ENCODE measurements at regions not wholly inside any gene's neighbourhood (a gene's known extent, or its start where the extent isn't known, plus 50 kb on each side); places are given as distances from the start of the nearest gene placed in this dataset.

GRCh38 chr6:104143757-104144156 is 716.0 kb downstream of the HACE1 start:
- no peak overlapping the region for H3K4me3 ChIP-seq (ENCODE audit: low read depth, low read length)
- DNase-seq (ENCODE audit: low read depth) = no peak
- no peak for TF ChIP-seq CTCF (IDR thresholded peaks at IDR 0.05; ENCODE audit: insufficient read depth, low read length)

- no peak for TF ChIP-seq CTCF (IDR thresholded peaks at IDR 0.05; ENCODE audit: insufficient read depth, low read length)
- no peak overlapping the region for H3K4me3 ChIP-seq (ENCODE audit: low read depth, low read length)
- no peak for DNase-seq (ENCODE audit: low read depth)
Observed at GRCh38 chr6:104134876-104135275, 724.8 kb downstream of the HACE1 start.

- DNase-seq (ENCODE audit: low read depth) = no peak
- no peak overlapping the region for H3K4me3 ChIP-seq (ENCODE audit: low read depth, low read length)
- TF ChIP-seq CTCF (IDR thresholded peaks at IDR 0.05; ENCODE audit: insufficient read depth, low read length) = no peak
Observed at GRCh38 chr6:104130343-104130742, 729.4 kb downstream of the HACE1 start.

- no peak for DNase-seq (ENCODE audit: low read depth)
- H3K4me3 ChIP-seq (ENCODE audit: low read depth, low read length) = no peak overlapping the region
- no peak for TF ChIP-seq CTCF (IDR thresholded peaks at IDR 0.05; ENCODE audit: insufficient read depth, low read length)
Observed at GRCh38 chr6:104126315-104127005, 733.3 kb downstream of the HACE1 start.

- H3K4me3 ChIP-seq (ENCODE audit: low read depth, low read length) = no peak overlapping the region
- TF ChIP-seq CTCF (IDR thresholded peaks at IDR 0.05; ENCODE audit: insufficient read depth, low read length) = no peak
- DNase-seq (ENCODE audit: low read depth) = no peak
Observed at GRCh38 chr6:104123227-104123626, 736.5 kb downstream of the HACE1 start.

- DNase-seq (ENCODE audit: low read depth) = peak; percentile 0
- TF ChIP-seq CTCF (IDR thresholded peaks at IDR 0.05; ENCODE audit: insufficient read depth, low read length) = no peak
Observed at GRCh38 chr6:104118274-104118673, 741.4 kb downstream of the HACE1 start.

GRCh38 chr6:104109806-104110205 is 749.9 kb downstream of the HACE1 start:
- no peak for TF ChIP-seq CTCF (IDR thresholded peaks at IDR 0.05; ENCODE audit: insufficient read depth, low read length)
- no peak for DNase-seq (ENCODE audit: low read depth)
- no peak overlapping the region for H3K4me3 ChIP-seq (ENCODE audit: low read depth, low read length)

More at GRCh38 chr6:104118274-104118673, 741.4 kb downstream of the HACE1 start:
- no peak overlapping the region for H3K4me3 ChIP-seq (ENCODE audit: low read depth, low read length)
